Ovary (tissue), 7 donors: ENCODE measurements at regions not wholly inside any gene's neighbourhood (a gene's known extent, or its start where the extent isn't known, plus 50 kb on each side); places are given as distances from the start of the nearest gene placed in this dataset.

Experiments used
- DNase-seq, 5 donors: peaks; one replicate each; pipeline ENCODE4 v3.0.0-alpha.2; 2019 to 2020
- H3K27ac ChIP-seq, 2 donors: fragments of 200-600 bp; one replicate each; pipeline versions ENCODE4 v1.5.1 to v1.8.0; 2019 to 2022
- H3K27me3 ChIP-seq: fragments of 200-600 bp; one replicate; pipeline ENCODE4 v1.8.0; 2022
- H3K36me3 ChIP-seq: fragments of 200-600 bp; sonication (generic); one replicate; pipeline ENCODE4 v1.5.1; 2019
- H3K4me1 ChIP-seq: one replicate; pipeline ENCODE4 v1.8.1; 2013; ENCODE audit warnings: mild to moderate bottlenecking, moderate library complexity; ENCODE audit not compliant: insufficient read depth
- H3K4me3 ChIP-seq: fragments of 200-600 bp; sonication (generic); one replicate; pipeline ENCODE4 v1.5.1; 2017
- H3K9me3 ChIP-seq, 2 donors: fragments of 200-600 bp in 1 of 2; sonication (generic) in 1 of 2; one replicate each; pipeline versions ENCODE4 v1.5.1 to v1.8.1; 2013 to 2019; ENCODE audit warnings: mild to moderate bottlenecking in 1 of 2, moderate library complexity in 1 of 2
- EP300 ChIP-seq: sonication (generic); formaldehyde crosslinking; IDR thresholded peaks from one replicate; pipeline ENCODE4 v1.6.1; 2017; ENCODE audit warnings: antibody characterized with exemption
- POLR2A ChIP-seq: fragments of 450-650 bp; IDR thresholded peaks from one replicate; pipeline ENCODE4 v1.6.1; 2017; ENCODE audit warnings: antibody characterized with exemption, mild to moderate bottlenecking, moderate library complexity
- WGBS, 3 donors: extraction: QIAGEN DNeasy Blood & Tissue Kit in 1 of 3; methylation state at CpG; one replicate each; pipeline versions ENCODE4 v1.1.5 to v1.1.7; 2013 to 2017; 5-methylcytosine and 5-hydroxymethylcytosine counted together
- intact Hi-C, 4 donors: fragments of 100-400 bp; cut with DNase I; formaldehyde crosslinking; loops; one replicate each; pipeline versions ENCODE4 v1.11.0 to v1.15.1; 2022 to 2023
- TF ChIP-seq, protein P1 (sequence below), 3 donors: fragments of 450-650 bp in 2 of 3; fragments of 200-600 bp in 1 of 3; IDR thresholded peaks; one replicate each; pipeline versions ENCODE4 v1.5.1 to v1.8.0; 2016 to 2022; ENCODE audit warnings: antibody characterized with exemption in 3 of 3, mild to moderate bottlenecking in 1 of 3
- donor health status: DM: no; HTN: no; CAD: no; lungs with moderate emphysema.
- donor health status: DM: no; HTN: no; CAD: no.
- donor health status: Bipolar disorder and iron deficiency.
- donor health status: DM: no; HTN: no; CAD: no.
- donor health status: DM: yes; HTN: yes; CAD: no.

DNA sequence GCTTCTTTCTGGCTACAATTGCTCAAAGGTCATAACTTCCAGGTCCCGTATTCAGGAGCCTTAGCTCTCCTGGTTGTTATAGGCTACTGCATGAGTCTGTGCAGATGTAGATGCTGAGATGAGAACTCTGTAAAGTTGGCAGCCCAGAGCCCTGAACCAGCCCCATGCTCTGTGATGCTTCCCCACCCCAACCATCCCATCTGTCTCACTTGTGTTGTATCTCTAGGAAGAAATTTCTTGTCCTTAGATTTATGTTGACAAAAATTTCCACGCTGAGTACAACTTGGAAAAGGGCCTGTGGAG is 61.2 kb upstream of the EEPD1 start:
- Histone ChIP-seq H3K27ac (no peak overlapping the region), H3K9me3 (no peaks in the 10 kb centered on the region), H3K4me1 (no peaks in the 10 kb centered on the region), H3K27me3 (no peaks in the 10 kb centered on the region), H3K36me3 (no peaks in the 10 kb centered on the region), H3K4me3 (no peak overlapping the region)
- no peak for DNase-seq
- 84 to 90% (median 90%) methylated on average over 2 of the region's 2 CpGs for WGBS, 3 donors
- intact Hi-C loops: no loop called here
- TF ChIP-seq EP300 (no peak), POLR2A (no peak)
- TF ChIP-seq, protein P1, sequence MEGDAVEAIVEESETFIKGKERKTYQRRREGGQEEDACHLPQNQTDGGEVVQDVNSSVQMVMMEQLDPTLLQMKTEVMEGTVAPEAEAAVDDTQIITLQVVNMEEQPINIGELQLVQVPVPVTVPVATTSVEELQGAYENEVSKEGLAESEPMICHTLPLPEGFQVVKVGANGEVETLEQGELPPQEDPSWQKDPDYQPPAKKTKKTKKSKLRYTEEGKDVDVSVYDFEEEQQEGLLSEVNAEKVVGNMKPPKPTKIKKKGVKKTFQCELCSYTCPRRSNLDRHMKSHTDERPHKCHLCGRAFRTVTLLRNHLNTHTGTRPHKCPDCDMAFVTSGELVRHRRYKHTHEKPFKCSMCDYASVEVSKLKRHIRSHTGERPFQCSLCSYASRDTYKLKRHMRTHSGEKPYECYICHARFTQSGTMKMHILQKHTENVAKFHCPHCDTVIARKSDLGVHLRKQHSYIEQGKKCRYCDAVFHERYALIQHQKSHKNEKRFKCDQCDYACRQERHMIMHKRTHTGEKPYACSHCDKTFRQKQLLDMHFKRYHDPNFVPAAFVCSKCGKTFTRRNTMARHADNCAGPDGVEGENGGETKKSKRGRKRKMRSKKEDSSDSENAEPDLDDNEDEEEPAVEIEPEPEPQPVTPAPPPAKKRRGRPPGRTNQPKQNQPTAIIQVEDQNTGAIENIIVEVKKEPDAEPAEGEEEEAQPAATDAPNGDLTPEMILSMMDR (IDR thresholded peaks at IDR 0.05): no peak

DNA sequence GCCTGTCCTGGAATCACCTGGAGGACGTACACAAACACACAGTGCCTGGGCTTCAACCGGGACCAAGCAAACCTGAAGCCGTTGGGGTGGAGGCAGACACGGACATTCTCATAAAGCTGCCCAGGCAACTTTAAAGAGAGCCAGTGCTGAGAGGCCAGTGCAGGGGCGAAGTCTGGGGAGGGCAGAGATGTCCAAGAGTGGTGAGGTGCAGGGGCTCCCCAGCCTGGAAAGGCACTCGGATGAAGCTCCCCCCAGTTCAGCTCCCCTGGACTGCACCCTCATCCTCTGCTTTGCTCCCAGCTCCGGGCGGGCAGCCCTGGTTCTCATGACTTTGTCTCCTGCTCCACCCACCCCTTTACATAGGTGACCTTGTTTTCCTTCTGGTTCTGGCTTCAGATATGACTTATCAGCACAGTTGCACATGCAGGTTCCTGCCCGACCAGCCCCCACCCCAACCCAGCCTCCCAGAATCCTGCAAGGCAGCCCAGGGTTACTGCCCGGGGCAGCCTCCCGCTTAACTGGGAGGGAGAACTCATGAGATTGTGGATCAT is 60.8 kb upstream of the EEPD1 start:
- WGBS, 3 donors: 73 to 77% (median 76%) methylated on average over 11 of the region's 11 CpGs
- no peaks in the 10 kb centered on the region for H3K36me3 ChIP-seq
- H3K4me1 ChIP-seq: no peaks in the 10 kb centered on the region
- H3K27ac ChIP-seq: no peak overlapping the region
- intact Hi-C loops: no loop called here
- no peak for TF ChIP-seq EP300
- TF ChIP-seq POLR2A: no peak
- TF ChIP-seq, protein P1 (IDR thresholded peaks at IDR 0.05): no peak
- no peak for DNase-seq
- no peaks in the 10 kb centered on the region for H3K27me3 ChIP-seq
- no peak overlapping the region for H3K4me3 ChIP-seq
- no peaks in the 10 kb centered on the region for H3K9me3 ChIP-seq

DNA sequence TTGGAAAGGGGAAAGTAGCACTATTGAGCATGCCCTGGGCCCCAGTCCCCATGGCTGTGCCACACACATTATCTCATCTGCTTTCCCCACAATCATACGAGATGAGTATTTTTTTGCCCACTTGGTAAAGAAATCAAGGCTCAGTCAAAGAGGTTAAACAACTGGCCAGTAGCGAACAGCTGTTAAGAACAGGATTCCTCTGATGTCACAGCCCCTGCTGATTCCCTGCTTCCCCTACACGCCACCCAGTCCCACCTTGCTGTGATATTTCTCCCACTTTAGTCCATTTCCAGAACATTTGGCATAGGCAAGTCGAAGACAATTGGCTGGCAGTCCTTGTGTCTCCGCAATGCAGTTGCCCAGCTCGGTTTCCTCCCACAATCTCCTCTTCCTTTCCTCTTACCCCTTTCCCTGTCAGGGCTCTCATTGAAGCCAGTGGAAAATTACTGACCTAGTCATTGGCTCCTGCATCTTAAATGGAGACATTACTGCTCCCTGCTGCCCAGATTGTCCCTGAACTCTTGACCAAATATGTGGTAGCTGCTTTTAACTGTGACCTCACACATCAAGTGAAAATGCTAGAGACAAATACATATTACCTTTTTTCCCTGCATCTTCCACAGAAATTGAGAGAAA is 56.5 kb upstream of the EEPD1 start:
- no peaks in the 10 kb centered on the region for H3K27me3 ChIP-seq
- DNase-seq: no peak
- 64 to 79% (median 69%) methylated on average over 6 of the region's 6 CpGs for WGBS, 3 donors
- intact Hi-C loops: no loop called here
- H3K36me3 ChIP-seq: no peaks in the 10 kb centered on the region
- H3K4me3 ChIP-seq: no peak overlapping the region
- no peak overlapping the region for H3K27ac ChIP-seq
- H3K9me3 ChIP-seq: no peaks in the 10 kb centered on the region
- no peaks in the 10 kb centered on the region for H3K4me1 ChIP-seq
- TF ChIP-seq, protein P1 (IDR thresholded peaks at IDR 0.05): no peak

DNA sequence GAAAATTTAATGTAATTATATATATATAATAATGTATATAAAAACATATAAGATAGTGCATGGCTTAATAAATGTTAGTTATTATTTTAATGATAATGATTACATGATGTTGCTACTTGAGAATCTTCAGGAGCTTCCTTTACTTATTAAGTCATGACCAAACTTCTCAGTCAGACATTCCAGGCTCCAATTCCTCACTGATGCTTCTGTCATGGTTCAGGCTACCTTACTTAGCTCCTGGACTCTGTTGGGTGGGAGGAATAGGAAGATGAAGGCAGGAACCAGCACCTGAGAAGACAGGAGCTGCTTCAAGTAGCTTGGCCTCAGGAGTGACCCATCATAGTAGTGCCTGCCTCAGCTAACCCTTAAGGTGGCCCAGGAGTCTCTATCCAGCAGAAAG is 55.0 kb upstream of the EEPD1 start:
- no peak for DNase-seq
- TF ChIP-seq, protein P1 (IDR thresholded peaks at IDR 0.05): no peak
- TF ChIP-seq POLR2A (no peak), EP300 (no peak)
- no peaks in the 10 kb centered on the region for H3K27me3 ChIP-seq
- no peaks in the 10 kb centered on the region for H3K4me1 ChIP-seq
- H3K4me3 ChIP-seq: no peak overlapping the region
- no peaks in the 10 kb centered on the region for H3K36me3 ChIP-seq
- intact Hi-C loops: no loop called here
- H3K9me3 ChIP-seq: no peaks in the 10 kb centered on the region
- no peak overlapping the region for H3K27ac ChIP-seq
